PC-9 (cell line): ENCODE measurements at regions not wholly inside any gene's neighbourhood (a gene's known extent, or its start where the extent isn't known, plus 50 kb on each side); places are given as distances from the start of the nearest gene placed in this dataset.

Experiments used
- BruUV-seq: library from RNA; stranded (reverse); fragments of 400-500 nt; replicated peaks from 2 replicates; lab custom pipeline; 2021; lab: Mats Ljungman, UMichigan
- CTCF ChIA-PET: fragments of 300-600 bp; sonication (Branson Sonifier 250); formaldehyde crosslinking; loops from one replicate; lab custom pipeline; 2022; ENCODE audit warnings: antibody characterized with exemption; lab: Charles Lee
- POLR2A ChIA-PET: fragments of 300-600 bp; sonication (Branson Sonifier 250); formaldehyde crosslinking; loops from one replicate; lab custom pipeline; 2022; ENCODE audit warnings: antibody characterized with exemption; ENCODE audit not compliant: unreplicated experiment; lab: Charles Lee
- DNase-seq, 2 experiments: peaks; one replicate each; pipeline versions ENCODE4 v3.0.0 to v3.0.0-alpha.2; 2015 to 2022; ENCODE audit warnings: mixed read lengths in 1 of 2
- H2AFZ ChIP-seq: fragments of 200-600 bp; sonication (generic); 2 replicates; pipeline ENCODE4 v1.8.1; 2017; ENCODE audit warnings: antibody characterized with exemption
- H3F3A ChIP-seq: fragments of 200-600 bp; sonication (generic); 2 replicates; pipeline ENCODE4 v1.8.1; 2017; ENCODE audit warnings: antibody characterized with exemption, mild to moderate bottlenecking, low read depth; ENCODE audit not compliant: insufficient read depth
- H3K27ac ChIP-seq: fragments of 200-600 bp; sonication (generic); 2 replicates; pipeline ENCODE4 v1.6.1; 2016; ENCODE audit warnings: mixed run types
- H3K27me3 ChIP-seq: fragments of 200-600 bp; sonication (generic); 2 replicates; pipeline ENCODE4 v1.6.1; 2016; ENCODE audit warnings: low read depth, mixed run types; ENCODE audit not compliant: insufficient read depth
- H3K36me3 ChIP-seq: fragments of 200-600 bp; sonication (generic); 2 replicates; pipeline ENCODE4 v1.6.1; 2016; ENCODE audit warnings: low read depth, mixed run types
- H3K4me1 ChIP-seq: fragments of 200-600 bp; sonication (generic); replicated peaks from 2 replicates; pipeline ENCODE4 v1.6.1; 2016; ENCODE audit warnings: mixed run types; ENCODE audit not compliant: insufficient read depth
- H3K4me2 ChIP-seq: fragments of 200-600 bp; sonication (generic); 2 replicates; pipeline ENCODE4 v1.6.1; 2017; ENCODE audit warnings: mixed run types
- H3K4me3 ChIP-seq: fragments of 200-600 bp; sonication (generic); 2 replicates; pipeline ENCODE4 v1.6.1; 2016; ENCODE audit warnings: mixed run types
- H3K79me2 ChIP-seq: fragments of 200-600 bp; sonication (generic); 2 replicates; pipeline ENCODE4 v1.6.1; 2017; ENCODE audit warnings: low read depth, mixed run types
- H3K9me2 ChIP-seq: fragments of 200-600 bp; sonication (generic); 2 replicates; pipeline ENCODE4 v1.8.1; 2017; ENCODE audit warnings: mild to moderate bottlenecking; ENCODE audit not compliant: insufficient read depth
- H3K9me3 ChIP-seq: fragments of 200-600 bp; sonication (generic); 2 replicates; pipeline ENCODE4 v1.8.1; 2016; ENCODE audit warnings: low read depth; ENCODE audit not compliant: insufficient read depth
- H4K20me1 ChIP-seq: fragments of 200-600 bp; sonication (generic); 2 replicates; pipeline ENCODE4 v1.8.1; 2017; ENCODE audit not compliant: insufficient read depth
- EZH2 ChIP-seq: fragments of 200-600 bp; sonication (generic); IDR thresholded peaks from 2 replicates; pipeline ENCODE4 v1.8.0; 2017; ENCODE audit warnings: antibody characterized with exemption, low read depth
- intact Hi-C: fragments of 100-400 bp; cut with micrococcal nuclease; formaldehyde crosslinking; loops from one replicate; pipeline ENCODE4 v1.10.0; 2022; ENCODE audit not compliant: unreplicated experiment
- TF ChIP-seq, protein P1 (sequence below): fragments of 200-600 bp; sonication (generic); conservative IDR thresholded peaks from 2 replicates; pipeline ENCODE4 v1.6.1; 2017; ENCODE audit warnings: mixed run types, antibody characterized with exemption, mild to moderate bottlenecking, moderate library complexity

DNA sequence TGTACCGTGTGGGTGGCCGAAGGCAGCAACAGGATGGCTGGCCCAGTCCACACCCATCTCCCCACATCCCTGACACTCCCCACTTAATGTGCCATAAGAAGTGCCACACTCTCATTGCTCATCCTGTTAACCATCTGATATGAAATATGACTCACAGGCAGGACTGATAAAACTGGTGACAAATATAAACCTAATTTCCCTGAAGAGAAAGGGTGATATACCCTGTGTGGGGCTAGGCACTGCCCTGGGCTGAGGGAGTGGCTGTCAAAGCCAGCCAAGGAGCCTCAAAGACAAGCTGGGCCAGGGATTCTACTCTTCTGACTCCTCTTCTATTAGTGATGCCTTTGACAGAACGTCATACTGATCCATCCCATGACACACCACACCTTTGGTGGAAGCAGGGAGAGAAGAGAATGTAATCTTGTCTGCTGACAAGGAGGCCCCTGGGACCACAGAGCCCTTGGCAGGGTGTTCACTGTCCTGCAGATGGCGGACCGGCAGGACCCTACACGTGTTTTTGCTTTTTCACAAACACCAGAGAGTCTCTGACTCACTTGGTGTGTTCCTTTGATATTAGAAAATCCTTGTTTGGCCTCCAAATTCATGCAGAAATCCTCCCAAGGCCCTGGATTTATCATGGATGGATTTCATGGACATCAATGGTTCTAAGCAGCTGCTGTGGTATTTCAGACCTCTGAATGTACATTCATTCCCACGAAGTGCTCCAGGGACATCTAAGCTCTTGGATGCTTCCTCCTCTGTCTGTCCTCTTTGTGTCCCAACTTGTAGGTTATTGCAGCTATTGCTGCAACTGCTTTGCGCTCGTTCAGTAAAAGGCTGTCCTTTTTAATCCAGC, 98.0 kb upstream of the WASF3 start:
- Histone ChIP-seq H3K9me3 (no peaks in the 10 kb centered on the region), H4K20me1 (no peaks in the 10 kb centered on the region), H3K27ac (no peak overlapping the region), H3K27me3 (no peaks in the 10 kb centered on the region), H3K36me3 (no peaks in the 10 kb centered on the region), H3K4me2 (no peak overlapping the region), H3K79me2 (no peaks in the 10 kb centered on the region), H3K4me3 (no peak overlapping the region), H2AFZ (no peak overlapping the region), H3F3A (peaks cover 3% of the 10 kb centered on the region; the same call in 1 of the 2 replicates), H3K9me2 (no peaks in the 10 kb centered on the region), H3K4me1 (0 out of 2 replicates have a peak, but pooled peaks cover 15% of the 10 kb centered on the region)
- TF ChIP-seq, protein P1, sequence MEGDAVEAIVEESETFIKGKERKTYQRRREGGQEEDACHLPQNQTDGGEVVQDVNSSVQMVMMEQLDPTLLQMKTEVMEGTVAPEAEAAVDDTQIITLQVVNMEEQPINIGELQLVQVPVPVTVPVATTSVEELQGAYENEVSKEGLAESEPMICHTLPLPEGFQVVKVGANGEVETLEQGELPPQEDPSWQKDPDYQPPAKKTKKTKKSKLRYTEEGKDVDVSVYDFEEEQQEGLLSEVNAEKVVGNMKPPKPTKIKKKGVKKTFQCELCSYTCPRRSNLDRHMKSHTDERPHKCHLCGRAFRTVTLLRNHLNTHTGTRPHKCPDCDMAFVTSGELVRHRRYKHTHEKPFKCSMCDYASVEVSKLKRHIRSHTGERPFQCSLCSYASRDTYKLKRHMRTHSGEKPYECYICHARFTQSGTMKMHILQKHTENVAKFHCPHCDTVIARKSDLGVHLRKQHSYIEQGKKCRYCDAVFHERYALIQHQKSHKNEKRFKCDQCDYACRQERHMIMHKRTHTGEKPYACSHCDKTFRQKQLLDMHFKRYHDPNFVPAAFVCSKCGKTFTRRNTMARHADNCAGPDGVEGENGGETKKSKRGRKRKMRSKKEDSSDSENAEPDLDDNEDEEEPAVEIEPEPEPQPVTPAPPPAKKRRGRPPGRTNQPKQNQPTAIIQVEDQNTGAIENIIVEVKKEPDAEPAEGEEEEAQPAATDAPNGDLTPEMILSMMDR, result no peak
- no peak for TF ChIP-seq EZH2
- ChIA-PET CTCF (no interaction called here), POLR2A (no interaction called here)
- DNase-seq, result peak; percentile 15 to 52
- intact Hi-C loops, result no loop called here
- BruUV-seq, result no TSS peak

DNA sequence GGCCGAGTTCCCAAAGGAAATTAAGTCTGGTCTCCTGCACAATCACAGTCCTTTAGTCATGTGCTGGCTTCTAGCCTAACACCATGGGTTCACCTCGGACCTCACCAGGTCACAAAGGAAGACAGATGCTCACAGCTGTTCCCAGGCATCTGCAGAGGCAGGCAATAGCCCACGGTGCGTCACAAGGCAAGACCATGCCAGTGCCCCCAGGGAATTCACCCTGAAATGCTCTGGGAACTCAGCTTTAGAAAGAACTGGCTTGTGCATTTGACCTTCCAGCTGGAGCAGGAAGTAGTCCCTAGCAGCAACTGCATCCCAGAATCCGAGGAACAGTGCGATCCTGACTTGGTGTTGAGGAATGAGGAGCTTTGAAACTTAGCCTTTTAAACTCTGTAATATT, 96.8 kb upstream of the WASF3 start:
- H3K4me1 ChIP-seq, result 0 out of 2 replicates have a peak, but pooled peaks cover 15% of the 10 kb centered on the region
- no peaks in the 10 kb centered on the region for H3K79me2 ChIP-seq
- intact Hi-C loops, result no loop called here
- BruUV-seq, result no TSS peak
- ChIA-PET CTCF (no interaction called here), POLR2A (no interaction called here)
- no peaks in the 10 kb centered on the region for H3K36me3 ChIP-seq
- H3K4me3 ChIP-seq, result no peak overlapping the region
- TF ChIP-seq, protein P1, result no peak
- no peak for TF ChIP-seq EZH2
- no peak overlapping the region for H3K4me2 ChIP-seq
- no peaks in the 10 kb centered on the region for H3K9me3 ChIP-seq
- H3F3A ChIP-seq, result peaks cover 3% of the 10 kb centered on the region; the same call in 1 of the 2 replicates
- no peak overlapping the region for H3K27ac ChIP-seq
- no peak overlapping the region for H2AFZ ChIP-seq
- DNase-seq, result no peak
- H3K27me3 ChIP-seq, result no peaks in the 10 kb centered on the region
- no peaks in the 10 kb centered on the region for H4K20me1 ChIP-seq
- H3K9me2 ChIP-seq, result no peaks in the 10 kb centered on the region

DNA sequence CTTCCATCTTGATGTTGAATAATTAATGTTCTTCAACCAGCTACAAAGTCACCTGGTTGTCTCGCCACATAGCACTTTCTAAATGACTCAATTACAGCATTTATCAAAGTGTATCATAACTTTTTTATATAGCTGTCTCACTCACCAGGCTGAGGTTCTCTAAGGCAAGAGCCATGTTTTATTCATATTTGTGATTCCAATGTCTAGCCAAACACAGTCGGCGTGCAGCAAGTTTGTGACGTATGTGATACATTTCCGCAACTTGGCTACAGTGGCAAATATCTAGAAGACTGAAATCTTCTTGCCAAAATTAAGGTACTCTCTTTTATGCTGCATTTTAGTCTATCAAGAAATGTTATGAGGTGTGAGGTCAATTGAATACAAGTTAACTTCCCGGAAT, 94.2 kb upstream of the WASF3 start:
- H3K9me3 ChIP-seq, result no peaks in the 10 kb centered on the region; the same call in 1 of the 2 replicates
- H3K27ac ChIP-seq, result no peak overlapping the region
- H2AFZ ChIP-seq, result no peak overlapping the region
- no peaks in the 10 kb centered on the region for H3F3A ChIP-seq
- H3K4me3 ChIP-seq, result no peak overlapping the region
- 0 out of 2 replicates have a peak, but pooled peaks cover 5% of the 10 kb centered on the region for H3K4me1 ChIP-seq
- TF ChIP-seq, protein P1, result no peak
- no peak for TF ChIP-seq EZH2
- ChIA-PET CTCF (no interaction called here), POLR2A (no interaction called here)
- no peaks in the 10 kb centered on the region for H3K9me2 ChIP-seq
- H3K36me3 ChIP-seq, result no peaks in the 10 kb centered on the region
- no peaks in the 10 kb centered on the region for H4K20me1 ChIP-seq
- DNase-seq, result no peak
- intact Hi-C loops, result no loop called here
- H3K4me2 ChIP-seq, result no peak overlapping the region
- no peaks in the 10 kb centered on the region for H3K27me3 ChIP-seq
- H3K79me2 ChIP-seq, result no peaks in the 10 kb centered on the region
- BruUV-seq, result no TSS peak
